ENCODE measurements at regions not wholly inside any gene's neighbourhood (a gene's known extent, or its start where the extent isn't known, plus 50 kb on each side); places are given as distances from the start of the nearest gene placed in this dataset.

GRCh38 chr14:82626156-82627066 lies 1092.8 kb upstream of the SEL1L start:
- Histone ChIP-seq H3K27ac (no peak overlapping the region), H3K4me3 (no peak overlapping the region), H3K4me1 (no peaks in the 10 kb centered on the region), H3K27me3 (no peaks in the 10 kb centered on the region), H3K36me3 (no peaks in the 10 kb centered on the region), H3K9me3 (no peaks in the 10 kb centered on the region)
- TF ChIP-seq CTCF (IDR thresholded peaks at IDR 0.05), result no peak
- TF ChIP-seq POLR2A (IDR thresholded peaks at IDR 0.05), result no peak
- intact Hi-C loops (cut with DNase I), result no loop called here
- ATAC-seq, result no peak
- DNase-seq, result no peak
- WGBS (ENCODE audit: insufficient coverage, low coverage, low lambda C conversion rate, missing lambda C conversion rate), result 55% methylated on average over 5 of the region's 5 CpGs

- no peak for TF ChIP-seq CTCF (IDR thresholded peaks at IDR 0.05)
- no peaks in the 10 kb centered on the region for H3K27me3 ChIP-seq
- ATAC-seq, result no peak
These were observed 1102.3 kb upstream of the SEL1L start for GRCh38 chr14:82635915-82636314.

GRCh38 chr14:82636426-82636825 lies 1102.8 kb upstream of the SEL1L start:
- H3K36me3 ChIP-seq, result no peaks in the 10 kb centered on the region
- ATAC-seq (no peak), DNase-seq (no peak)
- no peak overlapping the region for H3K27ac ChIP-seq
- H3K4me3 ChIP-seq, result no peak overlapping the region
- no peaks in the 10 kb centered on the region for H3K4me1 ChIP-seq
- no peak for TF ChIP-seq POLR2A (IDR thresholded peaks at IDR 0.05)
- no peak for TF ChIP-seq CTCF (IDR thresholded peaks at IDR 0.05)
- H3K27me3 ChIP-seq, result no peaks in the 10 kb centered on the region
- no peaks in the 10 kb centered on the region for H3K9me3 ChIP-seq
- intact Hi-C loops (cut with DNase I), result no loop called here

More at GRCh38 chr14:82635915-82636314, 1102.3 kb upstream of the SEL1L start:
- intact Hi-C loops (cut with DNase I), result no loop called here
- Histone ChIP-seq H3K36me3 (no peaks in the 10 kb centered on the region), H3K9me3 (no peaks in the 10 kb centered on the region), H3K27ac (no peak overlapping the region), H3K4me3 (no peak overlapping the region), H3K4me1 (no peaks in the 10 kb centered on the region)
- no peak for DNase-seq

DNA sequence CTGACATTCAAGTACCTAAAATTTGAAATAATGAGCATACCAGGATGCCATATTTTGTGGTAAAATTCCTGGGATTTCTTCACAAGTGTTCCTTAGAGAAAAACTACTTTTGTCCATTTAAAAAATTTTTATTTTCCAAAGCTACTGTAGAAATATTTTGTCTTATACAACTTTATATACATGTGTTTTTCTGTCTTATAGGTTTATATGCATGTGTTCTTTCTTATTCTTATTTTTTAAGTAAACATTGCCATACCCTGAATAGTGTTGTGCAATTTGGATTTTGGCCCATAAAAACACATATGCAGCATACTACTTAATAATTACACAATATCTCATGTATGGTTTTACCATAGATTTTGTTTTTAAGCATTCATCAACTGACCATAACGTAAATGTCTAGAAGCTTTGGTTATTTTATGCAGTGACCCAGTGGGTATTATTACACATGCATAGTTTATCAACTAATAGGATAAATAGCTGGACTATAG lies 1107.4 kb upstream of the SEL1L start:
- 37% methylated on average over 1 of the region's 1 CpG for WGBS (ENCODE audit: insufficient coverage, low coverage, low lambda C conversion rate, missing lambda C conversion rate)
- TF ChIP-seq CTCF (IDR thresholded peaks at IDR 0.05) (no peak), POLR2A (IDR thresholded peaks at IDR 0.05) (no peak)
- H3K27ac ChIP-seq, result no peak overlapping the region
- H3K36me3 ChIP-seq, result no peaks in the 10 kb centered on the region
- ATAC-seq, result no peak
- H3K9me3 ChIP-seq, result no peaks in the 10 kb centered on the region
- no peaks in the 10 kb centered on the region for H3K4me1 ChIP-seq
- H3K27me3 ChIP-seq, result no peaks in the 10 kb centered on the region
- intact Hi-C loops (cut with DNase I), result no loop called here
- DNase-seq, result no peak
- H3K4me3 ChIP-seq, result no peak overlapping the region
